GM18909 (cell line): ENCODE measurements at regions not wholly inside any gene's neighbourhood (a gene's known extent, or its start where the extent isn't known, plus 50 kb on each side); places are given as distances from the start of the nearest gene placed in this dataset.
"Not testable (repeated sequence)": the region's sequence is repeated elsewhere in the genome, so short reads cannot be mapped to it uniquely, and the experiment has no call there.

Experiments used
- ATAC-seq: cut with Tn5 transposase; IDR thresholded peaks from one replicate; pipeline ENCODE4 v1.9.1; 2021; ENCODE audit warnings: mild to moderate bottlenecking; ENCODE audit not compliant: unreplicated experiment, poor library complexity

GRCh38 chr12:88698471-88698870 is 118.2 kb upstream of the KITLG start:
- no peak for ATAC-seq

GRCh38 chr12:88693837-88694445 is 113.7 kb upstream of the KITLG start:
- no peak for ATAC-seq

DNA sequence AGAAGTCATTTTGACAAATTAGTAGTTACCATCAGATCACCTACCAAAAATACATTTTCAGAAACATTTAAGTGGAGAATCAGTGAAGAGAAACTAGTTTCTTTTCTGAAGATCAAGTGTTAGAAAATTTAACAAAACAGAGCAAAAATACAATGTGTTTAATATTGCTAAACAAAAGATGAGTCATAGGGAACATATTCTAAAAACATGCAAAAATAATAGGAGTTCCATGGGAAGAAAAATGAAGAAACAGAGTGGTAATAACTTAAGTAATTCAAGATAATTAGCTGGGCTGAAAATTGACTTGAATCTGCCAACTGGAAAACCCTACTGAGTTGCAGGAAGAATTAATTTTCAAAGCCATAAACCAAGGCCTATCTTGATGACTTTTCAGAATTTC is 111.5 kb upstream of the KITLG start:
- ATAC-seq = no peak

GRCh38 chr12:88684610-88685009 is 104.3 kb upstream of the KITLG start:
- no peak for ATAC-seq

GRCh38 chr12:88684170-88684569 is 103.9 kb upstream of the KITLG start:
- ATAC-seq = no peak

DNA sequence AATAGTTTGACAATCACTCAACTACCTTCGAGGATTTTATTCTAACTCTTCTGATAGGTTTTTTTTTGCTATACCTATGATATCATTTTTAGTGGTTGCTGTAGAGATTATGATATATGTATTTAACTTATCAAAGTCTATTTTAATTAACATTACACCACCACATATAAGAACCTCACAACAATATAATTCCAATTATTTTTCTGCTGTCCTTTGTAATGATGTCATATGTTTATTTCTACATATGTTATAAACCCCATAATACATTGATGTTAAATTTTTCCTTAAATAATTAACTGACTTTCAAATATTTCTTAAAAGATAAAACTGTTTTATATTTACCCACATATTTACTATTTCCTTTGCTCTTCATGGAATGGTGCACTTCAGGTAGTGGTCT is 103.4 kb upstream of the KITLG start:
- no peak for ATAC-seq

- ATAC-seq = no peak
These were observed 101.0 kb upstream of the KITLG start for GRCh38 chr12:88681271-88681670.

- ATAC-seq = no peak
These were observed 97.2 kb upstream of the KITLG start for GRCh38 chr12:88677464-88677863.

DNA sequence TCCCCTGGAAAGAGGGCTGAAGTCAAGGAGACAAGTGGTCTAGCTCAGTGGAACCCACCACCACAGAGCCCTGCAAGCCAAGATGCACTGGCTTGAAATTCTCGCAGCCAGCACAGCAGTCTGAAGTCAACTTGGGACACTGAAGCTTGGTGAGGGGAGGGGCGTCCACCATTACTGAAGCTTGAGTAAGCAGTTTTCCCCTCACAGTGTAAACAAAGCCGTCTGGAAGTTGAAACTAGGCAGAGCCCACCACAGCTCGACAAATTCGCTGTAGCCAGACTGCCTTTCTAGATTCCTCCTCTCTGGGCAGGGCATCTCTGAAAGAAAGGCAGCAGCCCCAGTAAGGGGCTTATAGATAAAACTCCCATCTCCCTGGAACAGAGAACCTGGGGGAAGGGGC is 87.3 kb upstream of the KITLG start:
- ATAC-seq = not testable (repeated sequence)

- no peak for ATAC-seq
These were observed 84.8 kb upstream of the KITLG start for GRCh38 chr12:88665071-88665470.

- no peak for ATAC-seq
These were observed 82.7 kb upstream of the KITLG start for GRCh38 chr12:88662961-88663360.

DNA sequence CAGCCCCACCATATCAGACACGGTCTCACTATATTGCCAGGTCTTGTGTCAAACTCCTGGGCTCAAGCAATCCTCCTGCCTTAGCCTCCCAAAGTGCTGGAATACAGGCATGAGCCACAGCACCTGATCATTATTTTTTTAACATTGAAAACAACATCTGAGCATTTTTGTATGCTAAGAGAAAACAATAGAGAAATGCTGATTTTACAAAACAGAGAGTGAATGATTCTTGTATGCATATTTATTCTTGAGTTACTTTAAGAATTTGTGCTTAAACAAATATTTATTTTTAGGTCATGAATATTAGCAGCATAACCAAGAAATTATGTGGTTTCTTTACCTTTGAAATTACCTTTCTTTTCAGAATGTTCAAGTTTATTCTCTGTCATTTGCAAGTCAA is 81.8 kb upstream of the KITLG start:
- ATAC-seq = no peak

DNA sequence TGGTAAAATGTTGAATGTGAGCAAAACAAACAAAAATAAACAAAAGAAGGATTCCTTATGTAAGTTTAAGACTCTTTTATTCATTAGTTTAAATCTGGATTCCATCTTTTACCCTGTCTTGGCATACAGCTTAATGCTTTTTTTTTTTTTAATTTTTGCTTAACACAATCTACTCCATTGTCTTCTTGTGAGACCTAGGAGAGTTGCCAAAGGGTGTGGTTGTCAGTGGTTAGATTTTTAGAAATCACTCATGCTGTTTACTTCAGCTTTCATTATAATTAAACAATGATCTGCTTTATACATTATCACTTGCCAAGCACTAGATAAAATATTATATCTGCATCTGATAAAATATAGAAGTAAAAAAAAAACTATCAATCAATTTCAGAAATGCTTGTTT is 77.7 kb upstream of the KITLG start:
- ATAC-seq = no peak

- ATAC-seq = no peak
These were observed 70.4 kb upstream of the KITLG start for GRCh38 chr12:88650715-88651114.

- no peak for ATAC-seq
These were observed 68.4 kb upstream of the KITLG start for GRCh38 chr12:88648625-88649024.

GRCh38 chr12:88646824-88647223 is 66.6 kb upstream of the KITLG start:
- ATAC-seq = no peak

- no peak for ATAC-seq
These were observed 65.5 kb upstream of the KITLG start for GRCh38 chr12:88645816-88646215.

DNA sequence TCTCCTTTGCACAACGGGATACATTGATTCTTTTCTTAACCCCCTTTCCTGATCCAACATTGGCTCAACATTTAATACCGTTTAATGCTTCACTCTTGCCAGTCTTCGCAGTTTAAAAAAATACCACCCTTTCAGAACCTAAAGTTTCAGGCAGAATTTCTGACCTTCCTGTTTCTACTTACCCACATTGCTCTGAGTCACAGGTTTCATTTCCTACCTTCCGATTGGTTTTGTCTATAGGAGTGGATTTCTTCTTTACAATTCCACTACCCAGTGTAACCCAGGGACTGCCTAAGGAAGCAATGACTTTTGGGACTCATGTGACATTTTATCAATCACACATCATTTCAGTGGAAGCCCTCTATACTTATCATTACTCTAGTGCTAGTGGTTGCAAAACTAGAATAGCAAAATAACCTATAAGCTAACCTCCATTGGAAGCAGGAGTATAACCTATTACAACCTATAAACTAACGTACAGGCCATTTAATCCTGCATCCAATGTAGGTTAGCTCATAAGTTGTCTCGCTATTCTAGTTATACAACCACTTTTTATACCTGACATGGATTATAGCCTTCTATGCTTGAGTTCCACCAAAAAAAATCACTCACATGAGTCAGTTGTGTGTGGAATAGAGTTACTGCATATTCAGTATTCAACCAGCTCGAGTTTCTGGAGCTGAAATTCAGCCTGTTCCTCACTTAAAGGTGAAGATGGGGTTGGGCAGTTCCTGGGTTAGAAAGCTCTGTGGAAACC is 64.9 kb upstream of the KITLG start:
- no peak for ATAC-seq

DNA sequence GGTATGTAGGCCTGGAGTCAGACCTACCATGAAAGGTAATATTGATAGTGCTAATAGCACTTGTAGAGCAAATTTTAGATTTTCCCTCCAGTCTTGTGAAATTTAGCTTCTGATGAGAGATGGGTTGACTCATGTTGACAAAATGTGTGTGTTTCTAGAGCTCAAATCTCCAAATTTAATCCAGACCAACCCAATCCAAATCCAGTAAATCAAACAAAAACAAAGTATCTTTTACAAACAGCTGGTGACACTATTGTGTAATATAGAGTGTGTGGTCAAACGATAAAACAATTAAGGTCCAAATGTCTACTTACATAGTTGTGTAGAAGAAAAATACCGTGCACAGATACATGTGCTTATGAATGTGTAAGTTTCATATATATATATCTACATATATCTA is 63.4 kb upstream of the KITLG start:
- ATAC-seq = no peak

DNA sequence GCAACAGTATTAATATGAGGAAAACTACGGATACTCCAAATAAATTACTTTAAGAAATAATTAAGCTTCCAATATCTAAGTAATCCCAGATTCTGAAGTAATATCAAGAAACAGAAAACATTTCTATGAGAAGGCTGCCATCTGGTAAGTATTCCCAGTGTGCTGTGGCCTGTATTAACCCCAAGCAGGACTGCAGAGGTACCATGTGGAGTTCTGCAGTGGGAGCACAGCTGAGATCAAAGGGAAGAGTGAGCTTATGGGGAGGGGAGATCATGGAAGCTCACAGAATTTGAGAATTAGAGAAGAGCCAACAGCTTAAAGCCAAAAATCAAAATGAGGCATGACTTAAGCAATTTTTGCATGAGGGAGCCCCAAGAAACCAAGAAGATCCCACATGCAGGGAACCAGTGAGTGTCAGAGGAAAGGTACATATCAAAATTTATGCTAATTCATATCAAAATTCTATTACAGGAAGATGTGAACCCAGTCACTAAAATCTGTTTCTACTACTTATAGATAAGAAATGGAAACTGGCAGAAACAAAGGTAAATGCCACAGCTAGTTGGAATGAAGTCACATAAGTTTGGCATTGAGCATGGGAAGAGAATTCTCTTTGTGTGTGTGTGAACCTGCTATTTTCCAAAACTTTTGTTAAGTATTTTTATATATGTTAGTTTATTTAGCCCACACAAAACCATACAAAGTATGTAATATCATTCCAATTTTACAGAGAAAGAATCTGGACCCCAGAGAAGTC is 62.6 kb upstream of the KITLG start:
- no peak for ATAC-seq

DNA sequence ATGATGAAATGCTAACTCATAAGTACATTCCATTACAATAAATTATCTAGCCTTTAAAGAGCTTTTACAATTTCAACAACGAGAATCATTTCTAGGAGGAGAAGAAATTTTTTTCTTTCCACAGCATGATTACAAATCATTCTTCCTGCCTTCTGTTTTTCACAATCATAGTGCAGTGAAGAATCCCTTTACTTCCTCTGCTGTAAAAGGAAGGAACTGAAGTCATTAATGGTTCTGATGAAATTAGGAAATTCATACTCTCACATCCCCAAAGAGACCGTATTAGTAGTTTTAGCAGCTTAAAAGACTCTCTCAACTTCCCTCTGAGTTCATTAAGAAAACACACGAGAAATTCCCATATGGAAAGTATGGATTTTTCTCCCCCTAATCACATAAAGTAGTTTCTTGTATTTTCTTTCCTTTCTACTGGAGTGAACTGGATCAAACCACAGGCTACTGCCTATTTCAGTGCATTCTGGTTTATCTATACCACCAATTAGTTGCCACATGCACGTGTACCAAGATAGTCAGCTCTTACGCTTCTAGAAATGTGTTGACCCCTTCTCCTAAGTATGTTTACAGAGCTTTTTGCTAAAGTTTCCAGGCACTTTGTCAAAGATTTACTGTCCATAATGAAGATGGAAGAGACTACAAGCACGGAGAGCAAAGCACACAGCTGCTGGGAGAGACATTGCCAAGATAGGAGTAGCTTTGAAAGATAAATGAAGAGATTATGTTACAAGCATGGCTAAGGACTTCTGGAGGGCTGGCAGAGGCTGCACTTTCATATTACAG is 58.9 kb upstream of the KITLG start:
- ATAC-seq = no peak
